KMS-11 (cell line): ENCODE measurements at regions not wholly inside any gene's neighbourhood (a gene's known extent, or its start where the extent isn't known, plus 50 kb on each side); places are given as distances from the start of the nearest gene placed in this dataset.

Experiments used
- H2AFZ ChIP-seq: fragments of 200-600 bp; sonication (generic); 2 replicates; pipeline ENCODE4 v1.6.1; 2016; ENCODE audit warnings: antibody characterized with exemption, mixed run types, low read depth
- H3K27ac ChIP-seq: fragments of 200-600 bp; sonication (generic); 2 replicates; pipeline ENCODE4 v1.6.1; 2016; ENCODE audit warnings: mild to moderate bottlenecking, mixed run types
- H3K27me3 ChIP-seq: fragments of 200-600 bp; sonication (generic); 2 replicates; pipeline ENCODE4 v1.6.1; 2017; ENCODE audit warnings: mild to moderate bottlenecking, low read depth, mixed run types, moderate library complexity; ENCODE audit not compliant: insufficient read depth
- H3K36me3 ChIP-seq: fragments of 200-600 bp; sonication (generic); 2 replicates; pipeline ENCODE4 v1.6.1; 2017; ENCODE audit warnings: mild to moderate bottlenecking, mixed run types; ENCODE audit not compliant: insufficient read depth
- H3K4me1 ChIP-seq: fragments of 200-600 bp; sonication (generic); 2 replicates; pipeline ENCODE4 v1.6.1; 2016; ENCODE audit warnings: mild to moderate bottlenecking, low read depth, mixed run types; ENCODE audit not compliant: poor library complexity, severe bottlenecking
- H3K4me2 ChIP-seq: fragments of 200-600 bp; sonication (generic); 2 replicates; pipeline ENCODE4 v1.7.0; 2016; ENCODE audit warnings: mild to moderate bottlenecking, mixed run types
- H3K4me3 ChIP-seq: fragments of 200-600 bp; sonication (generic); IDR thresholded peaks from 2 replicates; pipeline ENCODE4 v1.6.1; 2017; ENCODE audit warnings: low read depth, low read length, mixed read lengths; ENCODE audit not compliant: insufficient read depth
- H3K79me2 ChIP-seq: fragments of 200-600 bp; sonication (generic); 2 replicates; pipeline ENCODE4 v1.6.1; 2016; ENCODE audit warnings: low read depth, mixed run types; ENCODE audit not compliant: insufficient read depth
- H3K9ac ChIP-seq: fragments of 200-600 bp; sonication (generic); 2 replicates; pipeline ENCODE4 v1.6.1; 2016; ENCODE audit warnings: mild to moderate bottlenecking, mixed run types
- H4K20me1 ChIP-seq: fragments of 200-600 bp; sonication (generic); 2 replicates; pipeline ENCODE4 v1.6.1; 2016; ENCODE audit warnings: mild to moderate bottlenecking, mixed run types; ENCODE audit not compliant: insufficient read depth
- CTCF ChIP-seq: fragments of 200-600 bp; sonication (generic); conservative IDR thresholded peaks from 2 replicates; pipeline ENCODE4 v1.6.1; 2017; ENCODE audit warnings: low read depth, mild to moderate bottlenecking, antibody characterized with exemption, low read length, moderate library complexity, mixed read lengths

DNA sequence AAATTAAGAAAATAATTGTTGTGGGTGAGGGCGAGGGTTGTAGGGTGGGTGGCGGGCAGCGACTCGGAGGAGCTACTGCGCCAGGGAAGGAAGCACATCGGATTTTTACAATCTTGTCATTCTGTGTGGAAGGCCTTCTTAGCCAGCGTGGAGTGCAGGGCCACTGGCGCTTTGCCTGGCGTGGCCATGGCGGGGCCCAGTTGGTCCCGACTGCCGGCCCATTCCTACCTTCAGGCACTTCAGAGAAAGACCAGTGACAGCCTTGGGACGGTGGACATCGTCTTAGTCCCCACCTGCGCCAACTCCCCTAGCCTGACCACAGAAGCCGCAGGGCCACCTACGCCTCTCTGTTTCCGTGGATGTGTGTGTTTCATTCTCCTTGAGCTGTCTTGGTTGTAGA, 136.9 kb upstream of the NEGR1 start:
- no peak overlapping the region for H3K4me3 ChIP-seq
- no peaks in the 10 kb centered on the region for H3K36me3 ChIP-seq
- no peak overlapping the region for H3K27ac ChIP-seq
- no peak overlapping the region for H2AFZ ChIP-seq
- no peak for TF ChIP-seq CTCF
- no peaks in the 10 kb centered on the region for H3K27me3 ChIP-seq
- H3K4me1 ChIP-seq = no peaks in the 10 kb centered on the region
- H3K9ac ChIP-seq = no peak overlapping the region
- no peaks in the 10 kb centered on the region for H4K20me1 ChIP-seq
- H3K79me2 ChIP-seq = no peaks in the 10 kb centered on the region
- no peak overlapping the region for H3K4me2 ChIP-seq

- Histone ChIP-seq H3K27ac (no peak overlapping the region), H3K4me1 (no peaks in the 10 kb centered on the region), H3K4me2 (no peak overlapping the region), H4K20me1 (no peaks in the 10 kb centered on the region), H3K9ac (no peak overlapping the region), H3K27me3 (no peaks in the 10 kb centered on the region), H3K4me3 (no peak overlapping the region), H2AFZ (no peak overlapping the region), H3K36me3 (no peaks in the 10 kb centered on the region), H3K79me2 (no peaks in the 10 kb centered on the region)
- TF ChIP-seq CTCF = no peak
These were observed 129.9 kb upstream of the NEGR1 start for GRCh38 chr1:72412286-72412685.

GRCh38 chr1:72399807-72400206, 117.5 kb upstream of the NEGR1 start:
- Histone ChIP-seq H4K20me1 (no peaks in the 10 kb centered on the region), H3K36me3 (no peaks in the 10 kb centered on the region), H3K4me2 (no peak overlapping the region), H3K4me1 (peaks cover under 1% of the 10 kb centered on the region), H3K27me3 (no peaks in the 10 kb centered on the region), H3K27ac (no peak overlapping the region), H3K79me2 (no peaks in the 10 kb centered on the region), H2AFZ (no peak overlapping the region), H3K9ac (no peak overlapping the region), H3K4me3 (no peak overlapping the region)
- no peak for TF ChIP-seq CTCF

DNA sequence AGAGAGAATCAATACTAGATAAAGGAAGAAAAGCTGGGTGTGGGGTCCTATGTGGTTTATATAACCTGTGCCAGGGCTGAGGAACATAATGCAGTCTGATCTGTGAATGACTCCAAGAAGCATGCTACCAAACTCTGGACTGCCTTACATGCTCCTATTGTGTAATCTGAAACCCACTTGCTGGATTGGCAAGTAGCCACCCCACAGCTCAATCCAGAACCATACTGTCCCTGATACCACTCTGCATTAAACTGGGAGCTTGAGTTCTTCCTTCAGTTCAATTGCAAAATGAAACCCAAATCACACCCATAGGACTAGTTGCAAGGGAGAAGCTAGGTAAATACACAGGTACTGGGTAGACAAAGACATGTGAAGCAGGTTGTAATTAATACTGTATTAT, 115.4 kb upstream of the NEGR1 start:
- H3K9ac ChIP-seq = no peak overlapping the region
- no peak overlapping the region for H3K27ac ChIP-seq
- H3K27me3 ChIP-seq = no peaks in the 10 kb centered on the region
- H3K4me2 ChIP-seq = no peak overlapping the region
- TF ChIP-seq CTCF = no peak
- H3K36me3 ChIP-seq = no peaks in the 10 kb centered on the region
- no peaks in the 10 kb centered on the region for H4K20me1 ChIP-seq
- H3K4me1 ChIP-seq = peaks cover 8% of the 10 kb centered on the region
- no peak overlapping the region for H3K4me3 ChIP-seq
- H2AFZ ChIP-seq = no peak overlapping the region
- no peaks in the 10 kb centered on the region for H3K79me2 ChIP-seq

DNA sequence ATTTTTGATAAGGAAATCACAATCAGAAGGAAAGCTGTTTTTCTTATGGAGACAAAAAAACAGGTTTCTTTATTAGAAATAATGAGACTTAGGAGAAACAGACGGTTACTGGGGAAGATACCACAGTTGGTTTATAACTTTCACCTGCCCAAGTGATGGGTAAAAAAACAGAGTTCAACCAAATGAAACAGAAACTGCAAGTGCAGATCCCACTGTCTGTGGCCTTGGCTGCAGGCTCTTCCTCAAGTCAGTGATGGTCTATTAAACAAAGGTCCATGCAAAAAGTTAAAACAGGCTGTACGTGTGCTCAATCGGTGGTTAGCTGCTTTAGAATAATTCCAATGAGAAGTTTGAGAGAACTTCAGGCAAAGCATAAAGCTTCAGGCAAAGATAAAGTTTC, 112.1 kb upstream of the NEGR1 start:
- H4K20me1 ChIP-seq = no peaks in the 10 kb centered on the region
- H3K4me1 ChIP-seq = peaks cover 8% of the 10 kb centered on the region
- no peak overlapping the region for H3K27ac ChIP-seq
- H3K4me2 ChIP-seq = no peak overlapping the region
- no peaks in the 10 kb centered on the region for H3K79me2 ChIP-seq
- H3K4me3 ChIP-seq = no peak overlapping the region
- H2AFZ ChIP-seq = no peak overlapping the region
- H3K27me3 ChIP-seq = no peaks in the 10 kb centered on the region
- no peak overlapping the region for H3K9ac ChIP-seq
- no peak for TF ChIP-seq CTCF
- H3K36me3 ChIP-seq = no peaks in the 10 kb centered on the region
